DND-41 (cell line): ENCODE measurements at regions not wholly inside any gene's neighbourhood (a gene's known extent, or its start where the extent isn't known, plus 50 kb on each side); places are given as distances from the start of the nearest gene placed in this dataset.

Experiments
- ATAC-seq: fragments of 200-7000 bp; cut with Tn5 transposase; 3 replicates; pipeline ENCODE4 v1.9.1; 2021; ENCODE audit warnings: low read depth; ENCODE audit not compliant: insufficient read depth
- DNase-seq: peaks from one replicate; pipeline ENCODE4 v3.0.0-alpha.2; 2020
- H2AFZ ChIP-seq: 2 replicates; pipeline ENCODE4 v1.6.0; 2012; ENCODE audit warnings: low read depth, low read length
- H3K27ac ChIP-seq: 2 replicates; pipeline ENCODE4 v1.5.1; 2012; ENCODE audit warnings: low read length, inconsistent platforms
- H3K27me3 ChIP-seq: fragments of 200-600 bp; sonication (generic); 2 replicates; pipeline ENCODE4 v1.6.0; 2012; ENCODE audit warnings: low read length, mild to moderate bottlenecking, inconsistent platforms; ENCODE audit not compliant: insufficient read depth, poor library complexity
- H3K36me3 ChIP-seq: 2 replicates; pipeline ENCODE4 v1.5.1; 2012; ENCODE audit warnings: low read length, inconsistent platforms; ENCODE audit not compliant: insufficient read depth
- H3K4me1 ChIP-seq: 2 replicates; pipeline ENCODE4 v1.5.1; 2012; ENCODE audit warnings: mild to moderate bottlenecking, low read length; ENCODE audit not compliant: insufficient read depth
- H3K4me2 ChIP-seq: 2 replicates; pipeline ENCODE4 v1.6.0; 2012; ENCODE audit warnings: mild to moderate bottlenecking, moderate library complexity, low read length, inconsistent platforms; ENCODE audit not compliant: insufficient read depth
- H3K4me3 ChIP-seq, 2 experiments: fragments of 200-600 bp in 1 of 2; shearing (Covaris generic) in 1 of 2; 2 replicates each; pipeline ENCODE4 v1.5.1; 2012 to 2016; ENCODE audit warnings: inconsistent platforms in 2 of 2, low read length in 2 of 2, mild to moderate bottlenecking in 2 of 2, low read depth in 1 of 2, moderate library complexity in 1 of 2
- H3K79me2 ChIP-seq: 2 replicates; pipeline ENCODE4 v1.6.0; 2012; ENCODE audit warnings: low read length, inconsistent platforms; ENCODE audit not compliant: insufficient read depth
- H3K9ac ChIP-seq: 2 replicates; pipeline ENCODE4 v1.6.0; 2012; ENCODE audit warnings: low read depth, mild to moderate bottlenecking, inconsistent platforms, low read length, moderate library complexity
- H3K9me3 ChIP-seq: 2 replicates; pipeline ENCODE4 v1.5.1; 2012; ENCODE audit warnings: low read length, moderate library complexity, mild to moderate bottlenecking, inconsistent platforms; ENCODE audit not compliant: insufficient read depth, severe bottlenecking
- H4K20me1 ChIP-seq: 2 replicates; pipeline ENCODE4 v1.6.0; 2012; ENCODE audit warnings: low read length; ENCODE audit not compliant: insufficient read depth
- EZH2 ChIP-seq: IDR thresholded peaks from 3 replicates; pipeline ENCODE4 v1.6.1; 2012; ENCODE audit warnings: borderline replicate concordance, low read depth, mild to moderate bottlenecking, moderate library complexity, low read length, inconsistent platforms; ENCODE audit not compliant: severe bottlenecking
- TF ChIP-seq, protein P1 (sequence below): IDR thresholded peaks from 2 replicates; pipeline ENCODE4 v1.5.1; 2012; ENCODE audit warnings: borderline replicate concordance, low read length, moderate library complexity, mild to moderate bottlenecking; ENCODE audit not compliant: poor library complexity, severe bottlenecking; ENCODE audit errors: extremely low read depth

DNA sequence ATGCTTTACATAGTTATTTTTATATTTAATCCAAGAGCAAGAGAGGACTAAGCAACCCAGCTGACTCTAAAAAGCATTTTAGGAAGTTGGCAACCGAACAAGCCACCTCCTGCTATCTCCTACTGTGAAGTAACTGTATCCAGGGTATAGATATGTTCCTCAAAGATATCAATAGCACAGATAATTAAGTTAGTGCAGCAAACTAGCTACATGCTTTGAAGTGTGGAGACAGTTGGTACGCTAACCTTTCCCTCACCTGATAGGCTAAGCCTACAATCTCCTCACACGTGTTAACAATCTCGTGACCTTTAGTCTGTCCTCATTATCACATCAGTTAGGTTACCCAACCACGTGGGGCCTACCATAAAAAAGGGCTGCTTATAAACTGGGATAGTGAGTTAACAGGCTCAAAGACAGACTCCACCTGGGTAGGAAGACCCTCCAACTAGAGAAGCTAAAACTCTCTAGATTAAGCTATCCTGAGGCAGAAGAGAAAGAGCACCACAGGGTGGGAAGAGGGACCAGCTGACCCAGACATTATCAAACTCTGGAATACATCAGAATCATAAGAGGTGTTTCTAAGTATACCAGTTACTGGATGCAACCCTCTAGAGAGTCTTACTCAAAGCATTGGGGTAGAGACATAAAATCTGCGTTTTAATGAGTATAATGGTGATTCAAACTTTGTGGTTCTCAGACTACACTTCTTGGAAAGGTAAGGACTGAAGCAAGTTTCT, 340.1 kb upstream of the ESRRG start:
- Histone ChIP-seq H3K9me3 (no peaks in the 10 kb centered on the region), H3K79me2 (no peaks in the 10 kb centered on the region), H2AFZ (no peak overlapping the region), H3K4me2 (no peak overlapping the region), H3K27me3 (no peaks in the 10 kb centered on the region), H3K4me1 (no peaks in the 10 kb centered on the region), H3K9ac (no peak overlapping the region), H4K20me1 (no peaks in the 10 kb centered on the region), H3K4me3 (no peak overlapping the region), H3K27ac (no peak overlapping the region), H3K36me3 (no peaks in the 10 kb centered on the region)
- DNase-seq (no peak), ATAC-seq (no peak)
- TF ChIP-seq, protein P1, sequence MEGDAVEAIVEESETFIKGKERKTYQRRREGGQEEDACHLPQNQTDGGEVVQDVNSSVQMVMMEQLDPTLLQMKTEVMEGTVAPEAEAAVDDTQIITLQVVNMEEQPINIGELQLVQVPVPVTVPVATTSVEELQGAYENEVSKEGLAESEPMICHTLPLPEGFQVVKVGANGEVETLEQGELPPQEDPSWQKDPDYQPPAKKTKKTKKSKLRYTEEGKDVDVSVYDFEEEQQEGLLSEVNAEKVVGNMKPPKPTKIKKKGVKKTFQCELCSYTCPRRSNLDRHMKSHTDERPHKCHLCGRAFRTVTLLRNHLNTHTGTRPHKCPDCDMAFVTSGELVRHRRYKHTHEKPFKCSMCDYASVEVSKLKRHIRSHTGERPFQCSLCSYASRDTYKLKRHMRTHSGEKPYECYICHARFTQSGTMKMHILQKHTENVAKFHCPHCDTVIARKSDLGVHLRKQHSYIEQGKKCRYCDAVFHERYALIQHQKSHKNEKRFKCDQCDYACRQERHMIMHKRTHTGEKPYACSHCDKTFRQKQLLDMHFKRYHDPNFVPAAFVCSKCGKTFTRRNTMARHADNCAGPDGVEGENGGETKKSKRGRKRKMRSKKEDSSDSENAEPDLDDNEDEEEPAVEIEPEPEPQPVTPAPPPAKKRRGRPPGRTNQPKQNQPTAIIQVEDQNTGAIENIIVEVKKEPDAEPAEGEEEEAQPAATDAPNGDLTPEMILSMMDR, result no peak
- no peak for TF ChIP-seq EZH2

DNA sequence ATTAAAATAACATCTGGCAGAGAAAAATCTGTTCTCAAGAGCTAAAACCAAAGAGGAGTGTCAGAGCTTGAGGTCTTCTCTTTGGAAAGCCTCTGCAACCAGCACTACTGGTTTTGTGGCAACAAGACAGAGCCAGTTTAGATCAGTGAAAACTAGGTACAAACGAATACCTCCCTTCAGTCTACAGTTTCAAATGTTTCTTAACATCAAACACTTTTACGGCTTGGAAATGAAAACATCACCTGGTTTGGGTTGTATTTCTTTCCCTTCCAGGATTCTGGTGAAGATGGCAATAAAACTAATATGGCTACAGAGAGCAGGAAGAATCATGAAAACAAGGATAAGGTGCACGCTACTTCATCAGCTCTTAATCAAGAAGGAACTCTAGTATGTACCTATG, 339.4 kb upstream of the ESRRG start:
- H3K4me3 ChIP-seq, result no peak overlapping the region
- H3K4me1 ChIP-seq, result no peaks in the 10 kb centered on the region
- H3K27me3 ChIP-seq, result no peaks in the 10 kb centered on the region
- TF ChIP-seq, protein P1, result no peak
- no peak for TF ChIP-seq EZH2
- no peaks in the 10 kb centered on the region for H3K79me2 ChIP-seq
- DNase-seq, result no peak
- no peak for ATAC-seq
- no peak overlapping the region for H2AFZ ChIP-seq
- H3K36me3 ChIP-seq, result no peaks in the 10 kb centered on the region
- no peaks in the 10 kb centered on the region for H4K20me1 ChIP-seq
- H3K27ac ChIP-seq, result no peak overlapping the region
- H3K4me2 ChIP-seq, result no peak overlapping the region
- H3K9ac ChIP-seq, result no peak overlapping the region
- no peaks in the 10 kb centered on the region for H3K9me3 ChIP-seq

DNA sequence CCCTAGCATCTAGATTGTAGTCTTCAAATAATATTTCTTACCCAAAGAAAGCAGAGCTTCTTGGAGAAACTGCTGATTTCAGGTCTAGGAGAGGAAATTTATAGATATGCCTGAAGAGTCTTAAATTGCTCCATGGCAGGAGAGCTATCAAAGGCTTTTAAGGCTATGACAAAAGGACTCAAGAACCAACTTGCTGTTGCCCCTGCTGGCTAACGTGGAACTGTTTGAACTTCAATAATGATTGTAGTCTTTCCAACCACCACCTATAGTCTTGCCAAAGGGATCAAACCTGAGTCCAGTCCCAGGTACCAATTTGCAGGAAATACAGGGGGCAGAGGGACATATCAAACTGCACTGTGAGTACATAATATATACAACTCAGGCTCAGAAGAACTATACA, 336.2 kb upstream of the ESRRG start:
- DNase-seq (no peak), ATAC-seq (no peak)
- H3K36me3 ChIP-seq, result no peaks in the 10 kb centered on the region
- no peak overlapping the region for H3K27ac ChIP-seq
- H3K27me3 ChIP-seq, result no peaks in the 10 kb centered on the region
- no peaks in the 10 kb centered on the region for H3K4me1 ChIP-seq
- H3K79me2 ChIP-seq, result no peaks in the 10 kb centered on the region
- H3K9me3 ChIP-seq, result no peaks in the 10 kb centered on the region
- TF ChIP-seq, protein P1, result no peak
- no peak for TF ChIP-seq EZH2
- H3K4me2 ChIP-seq, result no peak overlapping the region
- H2AFZ ChIP-seq, result no peak overlapping the region
- H3K4me3 ChIP-seq, result no peak overlapping the region
- no peak overlapping the region for H3K9ac ChIP-seq
- H4K20me1 ChIP-seq, result no peaks in the 10 kb centered on the region
